ENCODE measurements at regions not wholly inside any gene's neighbourhood (a gene's known extent, or its start where the extent isn't known, plus 50 kb on each side); places are given as distances from the start of the nearest gene placed in this dataset.

- TF ChIP-seq CTCF (IDR thresholded peaks at IDR 0.05), result no peak
- TF ChIP-seq POLR2A (IDR thresholded peaks at IDR 0.05), result no peak
Measured at GRCh38 chr18:37717098-37717497, 151.5 kb upstream of the CELF4 start.
